Right renal cortex interstitium (tissue), 3 donors: ENCODE measurements at regions not wholly inside any gene's neighbourhood (a gene's known extent, or its start where the extent isn't known, plus 50 kb on each side); places are given as distances from the start of the nearest gene placed in this dataset.
A peak's percentile ranks its signal among the peaks of the same experiment; 100 is the strongest.
"Not testable (repeated sequence)": the region's sequence is repeated elsewhere in the genome, so short reads cannot be mapped to it uniquely, and the experiment has no call there.

Source experiments
- DNase-seq, 3 donors: peaks; one replicate each; pipeline ENCODE4 v3.0.0-alpha.2; 2013; ENCODE audit warnings: low read depth in 3 of 3, low spot score in 2 of 3

DNA sequence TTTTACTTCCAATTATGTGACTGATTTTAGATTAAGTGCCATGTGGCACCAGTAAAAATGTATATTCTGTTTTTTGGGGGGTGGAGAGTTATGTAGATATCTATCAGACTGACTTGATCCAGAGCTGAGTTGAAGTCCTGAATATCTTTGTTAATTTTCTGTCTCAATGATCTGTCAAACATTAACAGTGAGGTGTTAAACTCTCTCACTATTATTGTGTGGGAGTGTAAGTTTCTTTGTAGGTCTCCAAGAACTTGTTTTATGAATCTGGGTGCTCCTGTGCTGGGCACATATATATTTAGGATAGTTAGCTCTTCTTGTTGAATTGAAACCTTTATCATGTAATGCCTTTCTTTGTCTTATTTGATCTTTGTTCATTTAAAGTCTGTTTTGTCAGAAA, 276.5 kb upstream of the USP25 start:
- no peak for DNase-seq

DNA sequence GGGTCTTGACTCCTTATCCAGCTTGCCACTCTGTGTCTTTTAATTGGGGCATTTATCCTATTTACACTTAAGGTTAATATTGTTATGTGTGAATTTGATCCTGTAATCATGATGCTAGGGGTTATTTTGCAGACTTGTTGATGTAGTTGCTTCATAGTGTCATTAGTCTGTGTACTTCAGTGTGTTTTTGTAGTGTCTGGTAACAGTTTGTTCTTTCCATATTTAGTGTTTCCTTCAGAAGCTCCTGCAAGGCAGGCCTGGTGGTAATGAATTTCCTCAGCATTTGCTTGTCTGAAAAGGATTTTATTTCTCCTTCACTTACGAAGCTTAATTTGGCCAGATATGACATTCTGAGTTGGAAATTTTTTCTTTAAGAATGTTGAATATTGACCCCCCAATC, 276.0 kb upstream of the USP25 start:
- not testable (repeated sequence) for DNase-seq

DNA sequence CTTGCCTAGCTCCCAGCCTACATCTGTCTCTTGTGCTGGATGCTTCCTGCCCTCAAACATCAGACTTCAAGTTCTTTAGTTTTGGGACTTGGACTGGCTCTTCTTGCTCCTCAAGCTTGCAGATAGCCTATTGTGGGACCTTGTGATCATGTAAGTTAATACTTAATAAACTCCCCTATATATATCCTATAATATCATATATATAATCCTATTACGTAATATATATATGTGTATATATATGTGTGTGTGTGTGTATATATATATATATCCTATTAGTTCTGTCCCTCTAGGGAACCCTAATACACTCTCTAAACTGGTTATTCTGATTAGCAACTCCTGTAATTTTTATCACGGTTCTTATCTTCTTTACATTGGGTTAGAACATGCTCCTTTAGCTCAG, 274.9 kb upstream of the USP25 start:
- DNase-seq, result not testable (repeated sequence)

DNA sequence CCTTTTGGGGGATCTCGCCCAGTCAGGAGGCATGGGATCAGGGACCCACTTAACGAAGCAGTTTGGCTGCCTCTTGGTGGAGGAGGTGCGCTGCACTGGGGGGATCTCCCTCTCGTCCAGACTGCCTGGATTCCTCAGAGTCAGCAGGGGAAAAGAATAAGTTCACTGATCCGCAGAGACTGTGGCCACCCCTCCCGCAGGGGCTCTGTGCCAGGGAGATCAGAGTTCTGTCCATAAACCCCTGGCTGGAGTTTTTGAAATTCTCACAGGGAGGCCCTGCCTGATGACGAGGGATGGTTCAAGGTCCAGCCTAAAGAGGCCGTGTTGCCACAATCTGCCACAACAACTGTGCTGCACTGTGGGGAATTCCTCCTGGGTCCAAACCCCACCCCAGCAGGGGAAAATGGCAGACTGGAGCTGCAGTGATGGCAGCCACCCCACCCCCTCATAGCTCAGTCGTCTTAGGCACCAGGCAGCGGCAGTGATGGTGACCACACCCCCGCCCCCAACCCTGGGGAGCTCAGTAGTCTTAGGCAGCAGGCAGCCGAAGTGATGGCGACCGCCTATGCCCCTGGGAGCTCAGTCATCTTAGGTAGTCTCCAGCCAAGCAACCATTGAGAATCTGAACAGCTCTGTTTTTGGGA, 273.8 kb upstream of the USP25 start:
- no peak for DNase-seq

DNA sequence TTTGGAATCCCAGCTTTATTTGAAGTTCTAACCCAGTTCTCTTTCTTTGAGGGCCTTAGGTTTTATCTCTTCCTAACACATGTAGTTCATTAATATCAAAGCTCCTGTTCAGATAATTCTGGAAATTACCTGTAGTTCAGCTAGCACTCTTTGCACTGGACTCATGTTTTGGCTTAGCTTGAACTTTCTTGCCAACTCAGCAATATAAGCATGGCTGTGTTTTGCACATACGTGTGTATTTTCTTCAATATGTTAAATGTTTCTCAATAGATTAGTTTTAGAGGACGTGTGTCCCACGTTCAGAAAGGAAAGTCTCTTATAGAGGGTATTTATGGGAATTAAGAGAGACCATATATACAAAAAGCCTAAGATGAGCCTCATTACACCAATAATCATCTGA, 271.8 kb upstream of the USP25 start:
- DNase-seq, result no peak

- DNase-seq, result no peak
Measured at GRCh38 chr21:15462092-15462491, 267.7 kb upstream of the USP25 start.

- no peak for DNase-seq
Measured at GRCh38 chr21:15466329-15466728, 263.5 kb upstream of the USP25 start.

DNA sequence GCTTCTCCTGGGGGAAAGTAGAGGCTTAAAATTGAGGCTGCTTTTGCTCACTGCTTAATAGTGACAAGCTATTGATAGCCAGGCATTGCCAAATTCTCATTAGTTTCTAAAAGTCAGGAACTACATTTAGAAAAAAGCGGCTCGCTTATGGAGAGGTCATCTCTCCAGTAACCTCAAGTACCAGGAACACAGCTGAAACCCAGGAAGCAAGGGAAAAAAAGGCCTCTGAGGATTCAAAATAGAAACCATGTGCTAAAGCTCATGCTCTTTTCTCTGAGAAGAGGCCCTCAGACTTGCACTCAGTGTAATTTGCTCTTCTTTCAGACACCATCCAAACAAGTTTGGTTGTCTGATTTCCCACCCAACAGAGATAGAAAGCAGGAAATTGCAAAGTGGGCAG, 261.4 kb upstream of the USP25 start:
- no peak for DNase-seq

DNA sequence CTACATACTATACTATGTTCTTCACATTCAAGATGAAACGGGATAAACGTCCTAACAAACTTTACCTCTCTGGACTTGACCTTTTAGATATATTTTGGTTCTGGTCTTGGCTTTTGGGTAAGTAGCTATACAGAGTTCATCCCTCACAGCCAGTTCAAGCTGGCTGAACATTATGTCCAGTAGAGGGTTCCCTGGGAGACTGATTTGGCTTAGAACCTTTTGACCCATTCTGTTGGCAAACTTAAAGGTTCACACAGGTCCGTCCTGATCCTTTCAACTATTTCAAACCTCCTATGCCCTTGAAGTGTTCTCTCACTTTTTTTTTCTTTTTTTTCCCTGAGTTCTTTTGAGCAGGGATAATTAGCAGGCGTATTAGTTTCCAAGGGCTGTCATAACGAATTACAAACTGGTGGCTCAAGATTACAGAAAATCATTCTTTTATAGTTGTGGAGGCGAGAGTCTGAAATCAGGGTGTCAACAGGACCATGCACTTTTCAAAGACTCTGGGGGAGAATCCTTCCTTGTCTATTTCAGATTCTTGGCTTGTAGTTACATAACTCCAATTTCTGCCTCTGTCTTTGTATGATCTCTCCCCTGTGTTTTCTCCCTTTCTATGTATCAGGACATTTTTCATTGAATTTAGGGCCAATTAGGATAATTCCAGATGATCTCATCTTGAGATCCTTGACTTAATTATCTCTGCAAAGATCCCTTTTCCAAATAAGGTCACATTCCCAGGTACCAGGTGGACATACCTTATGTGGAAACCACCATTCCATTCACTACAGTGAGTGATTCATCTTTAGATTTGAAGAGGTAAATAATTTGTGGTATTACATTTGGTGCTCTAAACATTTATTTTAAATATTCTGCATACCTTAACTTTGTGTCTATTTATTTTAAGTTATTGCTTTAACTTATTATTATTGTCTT, 257.4 kb upstream of the USP25 start:
- no peak for DNase-seq

DNA sequence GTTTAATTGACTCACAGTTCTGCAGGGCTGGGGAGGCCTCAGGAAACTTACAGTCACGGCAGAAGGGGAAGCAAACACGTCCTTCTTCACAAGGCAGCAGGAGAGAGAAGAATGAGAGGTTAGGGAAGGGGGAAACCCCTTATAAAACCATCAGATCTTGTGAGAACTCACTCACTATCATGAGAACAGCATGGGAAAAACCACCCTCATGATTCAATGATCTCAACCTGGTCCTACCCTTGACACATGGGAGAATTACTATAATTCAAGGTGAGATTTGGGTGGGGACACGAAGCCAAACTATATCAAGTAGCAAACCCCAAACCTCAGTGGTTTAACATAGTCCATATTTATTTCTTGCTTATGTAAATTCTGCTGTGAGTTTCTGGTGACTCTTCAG, 252.0 kb upstream of the USP25 start:
- not testable (repeated sequence) for DNase-seq

DNA sequence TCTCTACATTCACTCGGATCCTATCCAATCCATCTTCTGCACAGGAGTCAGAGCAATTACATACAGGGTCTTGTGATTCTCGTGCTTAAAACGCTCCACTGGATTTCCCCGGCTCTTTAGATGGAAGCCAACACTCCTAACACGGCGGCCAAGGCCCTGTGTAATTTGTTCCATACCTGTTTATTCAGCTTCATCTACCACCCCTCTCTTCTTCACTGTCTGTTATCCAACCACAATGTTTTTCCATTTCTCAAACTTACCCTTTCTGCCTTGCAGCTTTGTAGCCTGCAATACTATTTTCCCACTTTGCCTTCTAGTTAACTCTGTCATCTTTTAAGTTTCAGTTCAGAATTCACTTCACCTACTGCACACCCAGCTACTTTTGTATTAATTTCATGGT, 249.6 kb upstream of the USP25 start:
- DNase-seq, result no peak

- DNase-seq, result peak; percentile 78 to 85 (median 83)
Measured at GRCh38 chr21:15483138-15483780, 246.5 kb upstream of the USP25 start.

GRCh38 chr21:15486460-15487195, 243.2 kb upstream of the USP25 start:
- no peak for DNase-seq

DNA sequence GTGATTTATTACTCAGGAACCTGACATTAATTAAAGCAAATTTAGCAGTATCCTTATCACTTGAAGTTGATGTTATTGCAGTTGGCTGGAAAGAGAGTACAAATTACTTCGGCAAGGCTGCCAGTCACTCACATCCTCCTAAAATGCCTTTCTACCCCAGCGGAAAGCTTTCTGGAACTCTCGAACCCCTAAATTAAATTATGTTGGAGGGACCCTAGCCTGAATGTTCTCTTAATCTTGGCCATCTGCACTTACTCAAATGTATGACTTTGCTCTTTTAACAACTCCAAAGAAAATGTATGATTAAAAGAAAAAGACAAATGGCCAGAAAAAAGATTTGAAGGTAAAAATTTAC, 242.6 kb upstream of the USP25 start:
- peak in 2 of 3 donors; percentile 14 to 24 for DNase-seq

GRCh38 chr21:15491100-15491499, 238.7 kb upstream of the USP25 start:
- no peak for DNase-seq

GRCh38 chr21:15493646-15494045, 236.1 kb upstream of the USP25 start:
- no peak for DNase-seq

DNA sequence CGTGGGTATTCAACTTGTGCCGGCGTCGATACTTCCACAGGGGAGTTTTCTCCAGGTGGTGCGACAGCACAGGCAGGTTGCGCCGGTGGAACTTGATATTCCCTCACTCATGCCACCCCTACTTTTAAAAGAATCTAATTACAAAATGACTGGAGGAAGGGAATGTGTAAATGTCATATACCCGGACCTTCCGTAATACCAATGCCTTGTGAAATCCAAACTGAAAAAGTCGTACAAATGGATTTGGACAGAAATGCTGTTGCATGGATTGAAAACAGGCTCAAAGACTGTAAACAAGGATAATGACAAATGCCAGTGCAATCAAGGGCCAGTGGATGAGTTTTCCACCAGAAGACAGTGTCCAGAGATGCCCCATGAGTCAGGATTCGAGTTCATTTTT, 235.3 kb upstream of the USP25 start:
- no peak for DNase-seq

- DNase-seq, result no peak
Measured at GRCh38 chr21:15495965-15496364, 233.8 kb upstream of the USP25 start.

GRCh38 chr21:15496911-15497310, 232.9 kb upstream of the USP25 start:
- DNase-seq, result no peak

DNA sequence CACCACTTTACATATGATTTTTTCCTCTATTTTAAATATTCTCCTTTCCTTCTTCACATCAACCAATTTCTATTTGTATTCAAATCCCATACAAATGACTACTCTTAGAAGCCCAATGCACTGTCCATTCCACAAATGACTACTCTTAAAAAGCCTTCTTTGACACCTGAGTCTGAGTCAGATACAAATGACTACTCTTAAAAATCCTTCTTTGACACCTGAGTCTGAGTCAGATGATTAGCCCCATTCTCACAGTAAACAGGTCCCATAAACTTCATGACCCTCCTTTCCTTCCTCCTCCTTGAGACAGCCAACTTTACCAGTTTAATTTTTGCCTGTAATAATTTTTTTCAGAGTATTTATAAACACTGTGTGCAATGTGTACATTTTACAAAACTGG, 231.3 kb upstream of the USP25 start:
- no peak for DNase-seq

DNA sequence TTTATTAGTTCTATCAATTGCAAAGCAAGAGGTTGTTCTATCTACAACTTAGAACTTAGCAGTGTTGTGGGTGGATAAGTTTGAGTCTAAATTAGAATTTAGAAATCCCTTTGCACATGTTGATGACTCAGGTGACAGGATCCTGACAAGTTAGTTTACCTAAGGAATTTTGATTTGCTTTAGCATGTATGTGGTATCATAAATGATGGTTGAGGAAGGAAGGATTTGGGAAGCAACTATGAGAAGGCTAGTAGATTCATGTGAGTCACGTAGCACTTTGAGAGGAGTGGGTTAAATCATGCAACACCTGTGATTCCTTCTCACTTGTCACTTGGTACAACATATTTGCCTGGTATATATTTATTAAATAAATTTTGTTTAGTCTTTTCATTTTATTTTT, 223.7 kb upstream of the USP25 start:
- DNase-seq, result no peak
